ENCODE measurements at regions not wholly inside any gene's neighbourhood (a gene's known extent, or its start where the extent isn't known, plus 50 kb on each side); places are given as distances from the start of the nearest gene placed in this dataset.
A peak's percentile ranks its signal among the peaks of the same experiment; 100 is the strongest.

GRCh38 chr21:24298040-24298439 is 1309.2 kb downstream of the MRPL39 start:
- Mint-ChIP-seq H3K9me3 (peaks cover 0 to 4% (median 3%) of the 10 kb centered on the region in 8 donors), H3K36me3 (no peaks in the 10 kb centered on the region), H3K27ac (no peak overlapping the region), H3K4me3 (no peak overlapping the region), H3K4me1 (no peaks in the 10 kb centered on the region), H3K27me3 (no peaks in the 10 kb centered on the region)
- no peak overlapping the region for H3K27ac ChIP-seq (ENCODE audit: low read depth, low read length)
- H3K4me3 ChIP-seq (ENCODE audit: low read length in 2 of 2) = no peak overlapping the region
- intact Hi-C loops (cut with micrococcal nuclease) = no loop called here
- no peaks in the 10 kb centered on the region for H3K4me1 ChIP-seq (ENCODE audit: insufficient read depth, low read length)
- no peaks in the 10 kb centered on the region for H3K9me3 ChIP-seq (ENCODE audit: control insufficient read depth in 1 of 2, low read length in 2 of 2)
- H3K36me3 ChIP-seq (ENCODE audit: insufficient read depth, low read length) = no peaks in the 10 kb centered on the region
- ChIA-PET CTCF (ENCODE audit: partially characterized antibody) (no interaction called here), POLR2A (ENCODE audit: partially characterized antibody) (no interaction called here)
- no peaks in the 10 kb centered on the region for H3K27me3 ChIP-seq (ENCODE audit: insufficient read depth, low read length)
- no peak for DNase-seq

GRCh38 chr21:24294171-24294570 is 1313.1 kb downstream of the MRPL39 start:
- no peaks in the 10 kb centered on the region for H3K36me3 Mint-ChIP-seq
- H3K27ac Mint-ChIP-seq = no peak overlapping the region
- Histone ChIP-seq H3K4me1 (ENCODE audit: insufficient read depth, low read length) (no peaks in the 10 kb centered on the region), H3K27me3 (ENCODE audit: insufficient read depth, low read length) (no peaks in the 10 kb centered on the region), H3K27ac (ENCODE audit: low read depth, low read length) (no peak overlapping the region), H3K36me3 (ENCODE audit: insufficient read depth, low read length) (no peaks in the 10 kb centered on the region), H3K4me3 (ENCODE audit: low read length in 2 of 2) (no peak overlapping the region), H3K9me3 (ENCODE audit: control insufficient read depth in 1 of 2, low read length in 2 of 2) (no peaks in the 10 kb centered on the region)
- ChIA-PET POLR2A (ENCODE audit: partially characterized antibody) (no interaction called here), CTCF (ENCODE audit: partially characterized antibody) (no interaction called here)
- DNase-seq = no peak
- peaks cover 0 to 4% (median 2%) of the 10 kb centered on the region in 8 donors for H3K9me3 Mint-ChIP-seq
- no peaks in the 10 kb centered on the region for H3K27me3 Mint-ChIP-seq
- intact Hi-C loops (cut with micrococcal nuclease) = no loop called here
- peaks cover 1 to 8% (median 5%) of the 10 kb centered on the region in 4 donors for H3K4me1 Mint-ChIP-seq
- H3K4me3 Mint-ChIP-seq = no peak overlapping the region

GRCh38 chr21:24290151-24290833 is 1317.0 kb downstream of the MRPL39 start:
- Mint-ChIP-seq H3K9me3 (peaks cover 0 to 4% (median 0%) of the 10 kb centered on the region in 8 donors), H3K27me3 (no peaks in the 10 kb centered on the region), H3K4me3 (peak overlapping the region in 6 of 8 donors; percentile 8 to 64 (median 42)), H3K4me1 (peaks cover 1 to 8% (median 5%) of the 10 kb centered on the region in 4 donors), H3K36me3 (no peaks in the 10 kb centered on the region), H3K27ac (peak overlapping the region in 2 of 7 donors; percentile 71 to 72)
- H3K4me3 ChIP-seq (ENCODE audit: low read length in 2 of 2) = no peak overlapping the region
- intact Hi-C loops (cut with micrococcal nuclease) = no loop called here
- CTCF ChIA-PET (ENCODE audit: partially characterized antibody) = no interaction called here
- no peak overlapping the region for H3K27ac ChIP-seq (ENCODE audit: low read depth, low read length)
- DNase-seq = peak; percentile 20 to 50 (median 40)
- H3K36me3 ChIP-seq (ENCODE audit: insufficient read depth, low read length) = no peaks in the 10 kb centered on the region
- no peaks in the 10 kb centered on the region for H3K9me3 ChIP-seq (ENCODE audit: control insufficient read depth in 1 of 2, low read length in 2 of 2)
- H3K27me3 ChIP-seq (ENCODE audit: insufficient read depth, low read length) = no peaks in the 10 kb centered on the region
- POLR2A ChIA-PET (ENCODE audit: partially characterized antibody) = no interaction called here
- no peaks in the 10 kb centered on the region for H3K4me1 ChIP-seq (ENCODE audit: insufficient read depth, low read length)

- intact Hi-C loops (cut with micrococcal nuclease) = no loop called here
- Mint-ChIP-seq H3K9me3 (peaks cover 0 to 4% (median 0%) of the 10 kb centered on the region in 8 donors), H3K36me3 (no peaks in the 10 kb centered on the region), H3K27me3 (no peaks in the 10 kb centered on the region), H3K4me3 (no peak overlapping the region), H3K27ac (no peak overlapping the region), H3K4me1 (peaks cover 1 to 8% (median 5%) of the 10 kb centered on the region in 4 donors)
- DNase-seq = no peak
- no peak overlapping the region for H3K4me3 ChIP-seq (ENCODE audit: low read length in 2 of 2)
- H3K27me3 ChIP-seq (ENCODE audit: insufficient read depth, low read length) = no peaks in the 10 kb centered on the region
- no peak overlapping the region for H3K27ac ChIP-seq (ENCODE audit: low read depth, low read length)
- H3K4me1 ChIP-seq (ENCODE audit: insufficient read depth, low read length) = no peaks in the 10 kb centered on the region
- CTCF ChIA-PET (ENCODE audit: partially characterized antibody) = no interaction called here
- H3K36me3 ChIP-seq (ENCODE audit: insufficient read depth, low read length) = no peaks in the 10 kb centered on the region
- POLR2A ChIA-PET (ENCODE audit: partially characterized antibody) = no interaction called here
- no peaks in the 10 kb centered on the region for H3K9me3 ChIP-seq (ENCODE audit: control insufficient read depth in 1 of 2, low read length in 2 of 2)
Measured at GRCh38 chr21:24289539-24289938, 1317.7 kb downstream of the MRPL39 start.

DNA sequence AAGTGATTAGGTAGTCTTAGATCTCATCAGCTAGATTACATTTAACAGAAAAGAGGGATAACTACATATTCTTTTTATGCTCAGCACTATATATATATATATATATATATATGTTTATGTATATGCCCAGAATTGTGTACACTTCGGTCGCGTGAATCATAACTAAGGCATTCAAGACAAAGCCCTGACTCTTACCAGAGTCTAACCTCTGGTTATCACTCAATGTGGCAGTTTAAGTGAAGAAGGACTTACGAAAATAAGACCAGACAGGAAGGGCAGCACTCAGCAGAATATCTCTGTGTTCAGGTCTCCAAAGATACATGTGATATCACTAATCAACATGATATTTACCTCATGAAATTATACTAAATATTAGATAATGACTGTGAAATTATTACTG is 1326.7 kb downstream of the MRPL39 start:
- Mint-ChIP-seq H3K27ac (no peak overlapping the region), H3K27me3 (no peaks in the 10 kb centered on the region), H3K36me3 (no peaks in the 10 kb centered on the region), H3K4me3 (no peak overlapping the region), H3K9me3 (peaks cover 0 to 4% (median 0%) of the 10 kb centered on the region in 8 donors), H3K4me1 (no peaks in the 10 kb centered on the region)
- POLR2A ChIA-PET (ENCODE audit: partially characterized antibody) = no interaction called here
- Histone ChIP-seq H3K9me3 (ENCODE audit: control insufficient read depth in 1 of 2, low read length in 2 of 2) (no peaks in the 10 kb centered on the region), H3K36me3 (ENCODE audit: insufficient read depth, low read length) (no peaks in the 10 kb centered on the region), H3K4me3 (ENCODE audit: low read length in 2 of 2) (no peak overlapping the region), H3K27ac (ENCODE audit: low read depth, low read length) (no peak overlapping the region), H3K4me1 (ENCODE audit: insufficient read depth, low read length) (no peaks in the 10 kb centered on the region), H3K27me3 (ENCODE audit: insufficient read depth, low read length) (no peaks in the 10 kb centered on the region)
- DNase-seq = no peak
- CTCF ChIA-PET (ENCODE audit: partially characterized antibody) = no interaction called here
- intact Hi-C loops (cut with micrococcal nuclease) = no loop called here

DNA sequence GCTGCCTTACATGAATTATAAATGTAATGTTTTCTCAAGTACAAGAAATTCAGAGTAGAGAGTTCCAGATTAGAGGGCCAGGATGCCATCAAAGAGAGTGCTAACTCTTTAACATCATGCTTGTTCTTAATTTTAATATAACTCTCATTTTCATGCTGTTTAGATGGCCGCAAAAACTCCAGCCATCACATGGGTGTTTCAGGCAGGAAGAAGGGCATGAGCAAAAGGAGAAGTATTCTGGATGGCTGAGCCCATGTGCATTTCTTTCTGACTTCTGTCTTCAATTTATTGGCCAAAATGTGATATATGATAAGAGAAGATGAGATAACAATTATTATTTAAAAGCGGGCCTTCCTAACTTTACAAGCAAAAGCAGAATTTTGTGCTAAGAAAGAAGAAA is 1328.6 kb downstream of the MRPL39 start:
- peaks cover 0 to 5% (median under 1%) of the 10 kb centered on the region in 8 donors for H3K9me3 Mint-ChIP-seq
- H3K4me1 ChIP-seq (ENCODE audit: insufficient read depth, low read length) = no peaks in the 10 kb centered on the region
- DNase-seq = no peak
- no peaks in the 10 kb centered on the region for H3K36me3 Mint-ChIP-seq
- H3K4me3 ChIP-seq (ENCODE audit: low read length in 2 of 2) = no peak overlapping the region
- H3K27me3 ChIP-seq (ENCODE audit: insufficient read depth, low read length) = no peaks in the 10 kb centered on the region
- H3K27ac Mint-ChIP-seq = no peak overlapping the region
- H3K27me3 Mint-ChIP-seq = no peaks in the 10 kb centered on the region
- no peak overlapping the region for H3K27ac ChIP-seq (ENCODE audit: low read depth, low read length)
- POLR2A ChIA-PET (ENCODE audit: partially characterized antibody) = no interaction called here
- no peaks in the 10 kb centered on the region for H3K36me3 ChIP-seq (ENCODE audit: insufficient read depth, low read length)
- CTCF ChIA-PET (ENCODE audit: partially characterized antibody) = no interaction called here
- H3K4me3 Mint-ChIP-seq = no peak overlapping the region
- intact Hi-C loops (cut with micrococcal nuclease) = no loop called here
- H3K9me3 ChIP-seq (ENCODE audit: control insufficient read depth in 1 of 2, low read length in 2 of 2) = no peaks in the 10 kb centered on the region
- H3K4me1 Mint-ChIP-seq = no peaks in the 10 kb centered on the region

DNA sequence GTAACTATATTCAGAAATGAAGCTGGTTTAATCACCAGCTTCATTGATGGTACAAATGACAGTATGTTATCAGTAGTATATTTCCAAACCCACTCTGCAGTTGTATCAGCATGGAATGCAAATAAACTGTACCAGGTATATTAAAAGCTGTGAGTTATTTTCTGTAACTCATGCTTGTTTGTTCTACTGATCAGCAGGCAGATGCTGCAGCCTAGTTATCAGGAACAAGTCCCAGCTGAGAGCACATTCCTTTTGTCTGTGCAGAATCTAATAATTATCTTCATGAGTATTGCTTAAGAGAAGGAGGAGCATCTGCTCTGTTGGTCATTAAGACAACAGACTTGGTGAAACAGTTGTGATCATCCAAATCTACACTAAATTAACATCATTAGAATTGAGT is 1331.1 kb downstream of the MRPL39 start:
- Histone ChIP-seq H3K36me3 (ENCODE audit: insufficient read depth, low read length) (no peaks in the 10 kb centered on the region), H3K27me3 (ENCODE audit: insufficient read depth, low read length) (no peaks in the 10 kb centered on the region)

More for the DNA sequence above, 1331.1 kb downstream of the MRPL39 start:
- ChIA-PET CTCF (ENCODE audit: partially characterized antibody) (no interaction called here), POLR2A (ENCODE audit: partially characterized antibody) (no interaction called here)
- Mint-ChIP-seq H3K4me3 (no peak overlapping the region), H3K9me3 (peaks cover 0 to 8% (median 2%) of the 10 kb centered on the region in 8 donors), H3K27ac (no peak overlapping the region), H3K4me1 (peaks cover 0 to 2% (median 0%) of the 10 kb centered on the region in 4 donors), H3K27me3 (no peaks in the 10 kb centered on the region), H3K36me3 (no peaks in the 10 kb centered on the region)
- Histone ChIP-seq H3K4me3 (ENCODE audit: low read length in 2 of 2) (no peak overlapping the region), H3K9me3 (ENCODE audit: control insufficient read depth in 1 of 2, low read length in 2 of 2) (no peaks in the 10 kb centered on the region), H3K27ac (ENCODE audit: low read depth, low read length) (no peak overlapping the region), H3K4me1 (ENCODE audit: insufficient read depth, low read length) (no peaks in the 10 kb centered on the region)
- no peak for DNase-seq
- intact Hi-C loops (cut with micrococcal nuclease) = no loop called here

Data from CD4-positive, alpha-beta memory T cell (primary cell).